ENCODE measurements at regions not wholly inside any gene's neighbourhood (a gene's known extent, or its start where the extent isn't known, plus 50 kb on each side); places are given as distances from the start of the nearest gene placed in this dataset.

DNA sequence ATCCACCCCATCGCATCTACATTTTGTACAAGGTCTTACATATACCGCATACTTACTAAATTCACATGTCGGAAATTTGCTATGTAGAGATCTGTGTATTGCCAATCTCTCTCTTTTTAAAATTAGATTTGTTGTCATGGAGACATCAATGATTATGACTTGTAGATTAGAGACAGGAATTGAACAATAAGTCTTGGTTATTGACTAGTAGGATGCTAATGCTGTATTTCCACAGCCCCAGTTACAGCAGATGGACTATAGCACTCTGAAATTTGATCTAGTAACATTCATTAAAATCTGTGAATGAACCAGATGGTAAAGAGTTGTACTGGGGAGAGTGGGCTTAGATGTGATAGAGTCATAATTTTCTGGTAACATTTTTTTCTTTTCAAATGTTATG, 805.7 kb downstream of the SLC4A3 start:
- DNase-seq (ENCODE audit: low spot score) = no peak
- in situ Hi-C loops (cut with MboI; ENCODE audit: low pct_unique_long_range_greater_than_20kb, low sequenced_read_pairs, unreplicated experiment) = no loop called here
- TF ChIP-seq, protein P1, sequence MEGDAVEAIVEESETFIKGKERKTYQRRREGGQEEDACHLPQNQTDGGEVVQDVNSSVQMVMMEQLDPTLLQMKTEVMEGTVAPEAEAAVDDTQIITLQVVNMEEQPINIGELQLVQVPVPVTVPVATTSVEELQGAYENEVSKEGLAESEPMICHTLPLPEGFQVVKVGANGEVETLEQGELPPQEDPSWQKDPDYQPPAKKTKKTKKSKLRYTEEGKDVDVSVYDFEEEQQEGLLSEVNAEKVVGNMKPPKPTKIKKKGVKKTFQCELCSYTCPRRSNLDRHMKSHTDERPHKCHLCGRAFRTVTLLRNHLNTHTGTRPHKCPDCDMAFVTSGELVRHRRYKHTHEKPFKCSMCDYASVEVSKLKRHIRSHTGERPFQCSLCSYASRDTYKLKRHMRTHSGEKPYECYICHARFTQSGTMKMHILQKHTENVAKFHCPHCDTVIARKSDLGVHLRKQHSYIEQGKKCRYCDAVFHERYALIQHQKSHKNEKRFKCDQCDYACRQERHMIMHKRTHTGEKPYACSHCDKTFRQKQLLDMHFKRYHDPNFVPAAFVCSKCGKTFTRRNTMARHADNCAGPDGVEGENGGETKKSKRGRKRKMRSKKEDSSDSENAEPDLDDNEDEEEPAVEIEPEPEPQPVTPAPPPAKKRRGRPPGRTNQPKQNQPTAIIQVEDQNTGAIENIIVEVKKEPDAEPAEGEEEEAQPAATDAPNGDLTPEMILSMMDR (IDR thresholded peaks at IDR 0.05; ENCODE audit: extremely low read depth, insufficient read depth, missing control alignments) = no peak

DNA sequence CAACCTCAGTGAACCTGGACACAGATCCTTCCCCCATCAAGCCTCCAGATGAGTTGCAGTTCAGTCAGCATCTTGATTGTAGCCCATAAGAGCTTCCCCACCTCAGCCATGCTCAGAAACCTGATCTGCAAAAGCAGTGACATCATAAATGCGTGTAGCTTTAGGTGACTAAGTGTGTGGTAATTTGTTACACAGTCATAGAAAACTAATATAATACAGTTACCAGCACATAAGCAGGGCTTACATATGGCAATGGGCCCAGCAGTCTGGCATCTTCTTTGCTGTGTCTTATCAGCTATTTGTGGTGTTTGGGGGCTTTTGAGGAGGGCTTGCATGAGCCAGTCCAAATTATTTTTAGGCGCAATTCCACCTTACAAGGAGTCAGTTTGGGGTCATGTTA, 807.0 kb downstream of the SLC4A3 start:
- in situ Hi-C loops (cut with MboI; ENCODE audit: low pct_unique_long_range_greater_than_20kb, low sequenced_read_pairs, unreplicated experiment) = no loop called here
- TF ChIP-seq, protein P1 (IDR thresholded peaks at IDR 0.05; ENCODE audit: extremely low read depth, insufficient read depth, missing control alignments) = no peak
- DNase-seq (ENCODE audit: low spot score) = no peak

DNA sequence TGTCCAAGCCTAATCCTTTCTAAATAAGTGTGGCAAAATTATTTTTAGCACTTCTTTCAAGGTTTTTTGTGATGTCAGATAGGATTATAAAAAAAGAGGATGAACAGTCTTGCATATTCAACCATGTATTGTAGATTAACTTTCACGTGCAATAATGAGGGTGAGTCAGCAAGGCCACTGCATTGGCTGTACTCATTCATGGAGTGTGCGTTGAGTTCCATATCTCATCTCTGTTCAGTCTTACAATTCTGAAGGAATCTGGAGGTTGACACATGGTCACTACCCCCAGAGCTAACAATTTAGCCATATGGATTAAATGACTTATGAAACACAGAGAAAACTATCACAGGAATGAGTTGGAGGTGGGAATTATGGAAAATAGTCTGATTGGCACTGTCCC, 810.5 kb downstream of the SLC4A3 start:
- TF ChIP-seq, protein P1 (IDR thresholded peaks at IDR 0.05; ENCODE audit: extremely low read depth, insufficient read depth, missing control alignments) = no peak
- DNase-seq (ENCODE audit: low spot score) = no peak
- in situ Hi-C loops (cut with MboI; ENCODE audit: low pct_unique_long_range_greater_than_20kb, low sequenced_read_pairs, unreplicated experiment) = no loop called here

DNA sequence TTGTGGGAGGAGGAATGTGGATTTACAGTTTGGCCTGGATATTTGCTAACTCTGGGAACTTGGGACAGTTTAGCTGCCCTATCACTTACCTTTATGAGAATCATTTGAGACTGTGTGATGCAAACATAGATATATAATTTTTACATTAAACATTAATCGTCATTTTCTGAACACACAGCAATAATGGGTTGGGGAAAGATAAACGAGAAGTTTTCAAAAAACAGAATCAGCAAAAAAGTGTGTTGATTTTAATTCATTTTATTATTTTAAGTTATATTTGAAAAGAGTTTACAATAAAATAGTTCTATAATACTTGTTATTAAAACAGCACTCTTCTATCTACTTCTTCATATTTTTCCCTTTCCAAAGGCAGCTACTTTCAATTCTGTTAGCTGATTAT, 813.3 kb downstream of the SLC4A3 start:
- DNase-seq (ENCODE audit: low spot score) = no peak
- TF ChIP-seq, protein P1 (IDR thresholded peaks at IDR 0.05; ENCODE audit: extremely low read depth, insufficient read depth, missing control alignments) = no peak
- in situ Hi-C loops (cut with MboI; ENCODE audit: low pct_unique_long_range_greater_than_20kb, low sequenced_read_pairs, unreplicated experiment) = no loop called here

DNA sequence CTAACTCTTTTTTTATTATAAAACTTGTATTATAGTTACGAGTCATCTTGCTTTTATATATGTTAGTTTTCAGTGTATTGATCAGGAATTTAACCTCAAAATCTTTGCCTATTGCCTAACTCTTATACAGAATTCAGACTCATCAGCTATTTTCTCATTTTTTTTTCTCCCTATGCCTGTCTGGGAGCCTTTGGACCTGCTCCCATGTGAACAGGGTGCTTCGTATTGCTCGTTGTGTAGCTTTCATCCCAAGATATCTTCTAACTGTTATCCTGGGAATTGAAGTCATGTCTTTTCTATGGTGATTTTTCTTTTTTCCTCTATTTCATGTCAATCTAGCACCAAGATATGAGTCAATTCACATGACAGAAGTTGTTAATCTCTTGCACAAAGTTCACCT, 814.0 kb downstream of the SLC4A3 start:
- TF ChIP-seq, protein P1 (IDR thresholded peaks at IDR 0.05; ENCODE audit: extremely low read depth, insufficient read depth, missing control alignments) = no peak
- no peak for DNase-seq (ENCODE audit: low spot score)

DNA sequence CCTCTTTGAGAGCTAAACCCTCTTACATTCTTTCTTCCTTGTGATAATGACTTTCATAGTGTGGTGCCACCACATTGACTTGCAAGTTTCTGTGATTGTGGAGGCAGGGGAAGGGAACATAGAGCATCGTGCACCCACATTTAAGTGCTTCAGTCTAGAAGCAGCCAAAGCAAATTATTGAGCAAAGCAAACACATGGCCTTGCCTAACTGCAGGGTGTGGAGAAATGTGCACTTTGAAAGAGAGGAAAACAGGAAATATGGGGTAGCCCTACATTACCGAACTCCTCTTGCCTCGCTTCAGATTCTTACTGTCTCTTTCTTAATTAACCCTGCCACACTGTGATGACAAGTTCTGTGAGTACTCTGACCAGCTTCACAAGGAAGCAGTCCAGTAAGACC, 814.6 kb downstream of the SLC4A3 start:
- in situ Hi-C loops (cut with MboI; ENCODE audit: low pct_unique_long_range_greater_than_20kb, low sequenced_read_pairs, unreplicated experiment) = no loop called here
- TF ChIP-seq, protein P1 (IDR thresholded peaks at IDR 0.05; ENCODE audit: extremely low read depth, insufficient read depth, missing control alignments) = no peak
- no peak for DNase-seq (ENCODE audit: low spot score)

More for the DNA sequence above, 814.0 kb downstream of the SLC4A3 start:
- in situ Hi-C loops (cut with MboI; ENCODE audit: low pct_unique_long_range_greater_than_20kb, low sequenced_read_pairs, unreplicated experiment) = no loop called here
